Activated gamma-delta T cell (primary cell): ENCODE measurements at regions not wholly inside any gene's neighbourhood (a gene's known extent, or its start where the extent isn't known, plus 50 kb on each side); places are given as distances from the start of the nearest gene placed in this dataset.
"Not testable (repeated sequence)": the region's sequence is repeated elsewhere in the genome, so short reads cannot be mapped to it uniquely, and the experiment has no call there.

Experiments used
- DNase-seq: peaks from one replicate; lab custom pipeline; 2025; lab: John Stamatoyannopoulos, UW

DNA sequence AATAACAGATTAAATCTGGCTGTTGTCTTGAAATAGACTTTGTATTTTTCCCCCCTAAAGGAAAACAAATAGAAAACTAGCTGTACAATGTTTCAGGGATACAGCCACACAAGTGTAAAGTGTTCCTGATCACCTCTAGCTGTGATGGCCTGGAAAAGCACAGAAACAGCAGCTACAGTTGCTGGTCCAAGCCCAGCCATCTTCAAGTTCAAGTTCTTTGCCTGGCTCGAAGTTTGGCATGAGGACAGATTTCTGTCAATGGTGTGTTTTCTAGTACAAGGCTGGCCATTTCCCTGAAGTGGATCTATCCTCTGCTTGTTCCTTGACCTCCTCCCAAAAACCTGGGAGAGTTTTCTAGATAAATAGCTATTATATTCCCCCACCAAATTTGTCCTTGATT, 272.2 kb upstream of the ADRA1B start:
- DNase-seq, result no peak

DNA sequence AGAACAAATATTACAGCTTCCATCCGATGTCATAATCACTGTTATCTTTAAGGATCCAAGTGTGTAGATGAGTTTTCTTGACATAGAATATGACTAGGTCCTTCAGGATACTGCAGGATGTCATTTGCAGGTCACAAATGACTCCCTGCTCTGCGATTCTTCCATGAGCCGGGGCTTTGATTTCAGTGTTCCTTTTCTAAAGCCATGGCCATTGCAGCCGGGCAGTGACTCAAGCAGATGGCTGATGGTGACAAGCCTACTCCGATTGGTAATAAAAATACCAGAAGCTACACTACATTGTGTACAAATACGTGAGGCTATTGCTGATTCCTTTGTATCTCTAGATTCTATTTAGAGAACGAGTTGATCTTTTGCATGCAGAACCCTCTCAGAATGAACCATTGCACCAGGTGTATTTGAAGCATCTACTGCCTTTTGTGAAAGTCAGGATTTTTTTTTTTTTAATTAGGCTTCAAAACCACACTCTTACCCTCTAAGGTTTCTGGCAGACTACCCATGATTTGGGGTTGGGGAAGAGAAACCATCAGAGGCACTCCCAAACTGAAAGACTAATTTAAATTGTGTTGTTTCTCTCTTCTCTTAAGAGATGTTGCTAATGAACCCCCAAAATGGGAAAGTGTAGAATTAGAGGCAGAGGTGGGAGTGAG, 271.0 kb upstream of the ADRA1B start:
- no peak for DNase-seq

DNA sequence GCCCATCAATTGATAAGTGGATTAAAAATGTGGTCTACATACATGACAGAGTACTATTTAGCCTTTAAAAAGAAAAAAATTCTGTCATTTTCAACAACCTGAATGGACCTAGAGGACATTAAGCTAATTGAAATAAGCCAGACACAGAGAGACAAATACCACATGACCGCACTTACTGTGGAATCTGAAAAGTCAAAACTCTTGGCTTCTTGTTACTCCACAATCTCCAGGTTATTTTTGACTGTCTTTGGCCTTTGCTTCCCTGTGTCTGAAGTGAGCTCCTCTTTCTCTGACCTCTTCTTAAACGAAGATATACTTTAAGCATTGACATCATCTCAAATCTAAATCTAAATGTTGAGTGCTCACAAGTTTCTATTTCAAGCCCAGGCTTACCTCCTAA, 265.5 kb upstream of the ADRA1B start:
- DNase-seq, result no peak

DNA sequence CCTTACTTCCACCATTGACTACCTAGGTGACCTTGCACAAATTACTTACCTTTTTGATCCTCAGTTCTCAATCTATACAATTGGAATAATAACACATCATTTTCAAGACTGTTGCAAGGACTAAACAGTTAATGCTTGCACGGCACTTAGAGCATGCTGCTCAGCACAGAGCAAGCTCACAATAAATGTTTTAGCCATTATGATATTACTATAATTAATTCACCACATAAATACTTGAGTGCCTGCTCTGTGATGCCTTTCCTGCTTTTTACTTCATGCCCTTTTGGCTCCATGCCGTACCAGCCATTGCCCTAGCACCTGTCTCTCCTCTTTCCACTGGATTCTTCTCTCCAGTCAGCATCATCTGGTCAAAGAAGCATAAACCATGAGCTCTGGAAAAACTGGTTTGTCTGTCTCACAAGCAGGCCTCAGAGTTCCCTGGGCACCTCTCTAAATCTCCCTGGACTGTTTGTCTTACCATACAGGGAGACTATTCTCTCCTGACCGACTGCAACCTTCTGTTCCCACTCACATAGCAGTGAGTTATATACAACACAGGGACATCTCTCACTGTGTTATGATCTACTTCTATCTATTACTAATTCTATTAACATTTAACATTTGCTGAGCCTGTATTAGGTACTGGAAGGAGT, 260.4 kb upstream of the ADRA1B start:
- no peak for DNase-seq

DNA sequence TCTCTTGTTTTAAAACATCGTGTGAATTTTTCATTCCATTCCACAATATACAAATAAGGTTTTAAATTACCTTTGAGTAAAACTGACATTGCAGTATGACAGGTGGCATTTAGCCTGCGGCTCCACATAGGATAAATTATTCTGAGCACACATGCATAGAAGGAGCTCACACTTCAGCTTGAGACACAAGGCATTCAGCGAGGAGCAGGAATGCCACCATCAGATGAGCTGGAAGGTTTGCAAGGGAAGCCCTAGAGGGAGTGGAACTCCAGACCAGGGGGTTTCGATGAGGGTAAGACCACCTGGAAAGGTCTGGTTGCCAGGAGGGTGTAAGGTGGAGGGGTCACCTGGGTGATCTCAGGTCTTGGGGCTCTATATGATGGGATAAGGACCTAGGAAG, 259.0 kb upstream of the ADRA1B start:
- DNase-seq, result no peak

DNA sequence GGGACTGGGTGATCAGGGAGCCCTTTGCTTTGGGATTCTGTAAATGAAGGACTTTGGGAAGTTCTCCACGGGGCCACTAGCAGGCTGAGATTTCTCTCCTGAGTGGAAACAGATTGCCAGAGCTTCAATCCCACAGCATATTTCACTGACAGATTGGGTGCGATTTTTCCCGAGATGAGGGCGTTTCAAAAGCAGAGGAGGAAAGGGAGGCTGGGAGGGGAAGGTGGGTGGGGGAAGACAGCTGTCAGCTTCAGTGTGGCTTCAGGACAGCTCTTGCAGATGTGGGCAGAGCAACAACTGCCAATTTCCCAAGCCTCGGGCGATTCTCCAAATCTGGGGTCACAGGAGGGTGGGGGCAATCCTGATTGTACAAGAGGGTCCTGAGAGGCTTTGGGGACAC, 258.5 kb upstream of the ADRA1B start:
- no peak for DNase-seq

DNA sequence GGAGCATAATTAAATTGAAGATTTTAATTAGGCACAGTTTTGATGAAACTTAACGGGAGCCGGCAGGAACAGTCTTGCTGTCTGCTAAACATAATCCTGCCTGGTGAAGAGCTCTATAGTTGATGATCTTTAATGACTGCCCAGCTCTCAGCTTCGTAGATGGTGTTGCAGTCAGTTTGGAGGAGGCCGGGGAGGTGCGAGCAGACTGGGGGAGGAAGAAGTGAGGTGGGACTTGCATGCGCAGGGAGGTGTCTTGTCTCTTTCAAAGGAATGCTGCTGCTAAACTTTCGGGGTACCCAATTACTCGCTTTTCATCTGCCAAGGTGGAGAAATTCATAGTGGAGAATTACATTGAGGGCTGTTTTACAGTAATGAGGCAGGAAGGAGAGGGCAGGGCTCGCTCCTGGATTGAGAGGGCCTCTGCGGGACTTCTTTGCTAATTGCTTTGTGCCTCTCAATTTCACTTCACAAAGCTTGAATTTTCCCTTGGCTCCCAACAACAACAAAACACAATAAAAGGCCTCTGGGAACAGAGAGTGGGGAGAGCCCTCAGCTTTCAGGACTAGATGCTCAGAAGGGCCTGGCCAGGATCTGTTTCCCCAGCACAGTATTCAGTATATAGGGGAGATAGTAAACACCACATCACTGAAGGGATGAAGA, 257.9 kb upstream of the ADRA1B start:
- no peak for DNase-seq

DNA sequence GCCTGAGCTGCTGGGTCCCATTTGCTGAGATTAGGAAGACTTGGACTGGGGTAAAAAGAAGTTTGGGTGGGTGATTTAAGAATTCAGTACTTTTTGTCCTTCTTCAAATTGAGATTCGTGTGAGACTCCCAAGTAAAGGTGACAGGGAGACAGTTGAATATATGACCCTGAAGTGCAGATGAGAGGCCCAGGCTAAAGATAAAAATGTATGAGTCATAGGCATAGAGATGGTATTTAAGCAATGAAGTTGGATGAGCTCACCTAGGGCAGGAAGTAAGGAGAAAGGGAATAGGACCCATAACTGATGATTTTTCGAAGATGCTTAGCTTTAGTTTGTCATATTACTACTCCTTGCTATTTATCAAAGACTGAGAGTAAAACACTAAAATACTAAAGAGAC, 255.9 kb upstream of the ADRA1B start:
- DNase-seq, result no peak

DNA sequence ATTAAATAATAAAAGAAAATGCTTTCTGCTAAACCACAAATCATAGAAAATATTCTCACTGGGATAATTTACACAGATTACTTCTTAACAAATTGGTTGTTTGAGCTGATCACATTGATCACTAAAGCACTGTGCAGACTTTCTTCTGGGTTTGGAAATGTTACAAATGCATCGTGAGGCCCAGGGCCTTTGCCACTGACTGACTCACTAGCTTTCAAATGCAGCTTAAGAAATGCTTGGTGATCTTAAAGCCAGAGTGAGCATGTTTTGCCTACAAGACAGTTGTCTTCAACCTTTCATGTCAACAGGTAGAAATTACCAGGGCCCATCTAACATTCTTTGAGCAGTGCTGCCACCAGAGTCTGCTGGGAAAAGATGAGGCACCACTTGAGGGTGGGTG, 252.3 kb upstream of the ADRA1B start:
- no peak for DNase-seq

DNA sequence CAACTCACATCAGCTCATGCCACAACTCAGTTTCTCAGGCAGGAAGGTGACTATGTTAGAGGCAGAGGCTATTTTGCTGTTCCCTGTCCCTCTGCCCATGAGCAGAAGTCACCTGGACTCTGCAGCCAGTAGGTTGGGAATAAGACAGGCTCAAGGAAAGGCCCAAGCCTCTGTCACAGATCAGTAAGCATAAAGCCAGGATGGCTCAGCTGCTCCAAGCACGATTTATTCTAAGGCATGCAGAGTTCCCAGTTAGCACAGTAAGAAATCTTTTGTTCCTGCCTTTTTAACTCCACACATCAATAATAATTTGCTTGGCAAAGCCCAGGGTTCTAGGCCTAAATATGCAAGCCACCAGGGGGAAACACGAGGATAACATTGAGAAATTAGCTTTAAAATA, 249.0 kb upstream of the ADRA1B start:
- no peak for DNase-seq

DNA sequence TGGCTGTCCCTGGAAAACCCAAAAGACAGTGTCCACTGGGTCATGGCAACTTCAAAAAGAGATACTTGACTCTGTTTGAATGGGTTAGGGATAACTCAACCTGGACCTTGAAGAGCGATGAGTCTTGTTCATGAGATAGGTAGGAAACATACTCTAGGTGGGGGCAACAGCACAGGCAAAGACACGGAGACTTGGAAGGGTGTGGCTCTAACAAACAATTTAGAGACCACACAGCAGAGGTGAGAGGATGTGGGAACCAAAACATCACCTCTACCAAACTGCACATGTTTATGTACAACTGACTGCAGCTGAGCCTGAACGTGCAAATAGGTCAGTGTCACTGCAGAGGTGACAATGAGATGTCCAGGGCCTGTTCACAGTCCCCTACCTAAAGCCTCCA, 247.7 kb upstream of the ADRA1B start:
- DNase-seq, result no peak

DNA sequence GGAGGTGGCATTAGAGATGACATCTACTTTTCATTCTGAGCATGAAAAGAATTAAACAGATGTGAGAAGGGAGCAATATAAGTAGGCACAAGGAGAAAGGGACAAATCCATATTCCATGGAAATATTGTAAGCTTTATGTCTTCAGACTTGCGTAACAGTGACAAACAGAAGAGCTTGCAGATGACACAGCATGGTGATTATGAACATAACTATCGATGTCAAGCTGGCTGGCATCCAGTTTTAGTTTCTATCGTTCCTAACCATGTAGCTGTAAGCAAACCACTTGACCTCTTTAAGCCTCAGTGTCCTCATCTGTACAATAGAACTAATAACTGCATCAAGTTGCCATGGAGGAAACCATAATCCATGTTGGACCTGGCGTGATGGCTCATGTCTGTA, 246.7 kb upstream of the ADRA1B start:
- DNase-seq, result no peak

DNA sequence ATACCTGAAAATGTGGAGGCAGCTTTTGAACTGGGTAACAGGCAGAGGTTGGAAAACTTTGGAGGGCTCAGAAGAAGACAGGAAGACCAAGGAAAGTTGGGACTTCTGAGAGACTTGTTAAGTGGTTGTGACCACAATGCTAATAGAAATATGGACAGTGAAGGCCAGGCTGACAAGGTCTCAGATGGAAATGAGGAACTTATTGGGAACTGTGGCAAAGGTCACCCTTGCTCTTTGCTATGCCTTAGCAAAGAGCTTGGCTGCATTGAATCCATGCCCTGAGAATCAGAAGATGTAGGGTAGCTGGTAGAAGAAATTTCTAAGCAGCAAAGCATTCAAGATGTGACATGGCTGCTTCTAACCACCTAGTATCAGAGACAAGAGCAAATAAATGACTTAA, 244.4 kb upstream of the ADRA1B start:
- no peak for DNase-seq

DNA sequence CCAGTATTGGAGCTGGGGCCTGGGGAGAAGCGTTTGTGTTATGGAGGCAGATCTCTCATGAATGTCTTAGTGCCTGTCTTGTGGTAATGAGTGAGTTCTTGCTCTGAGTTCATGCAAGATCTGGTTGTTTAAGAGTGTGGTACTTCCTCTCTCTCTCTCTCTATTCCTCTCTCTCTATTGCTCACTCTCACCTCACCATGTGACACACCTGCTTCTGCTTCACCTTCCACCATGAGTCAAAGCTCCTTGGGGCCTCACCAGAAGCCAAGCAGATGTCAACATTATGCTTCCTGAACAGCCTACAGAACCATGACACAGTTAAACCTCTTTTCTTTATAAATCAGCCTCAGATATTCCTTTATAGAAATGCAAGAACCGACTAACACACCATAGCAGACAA, 242.7 kb upstream of the ADRA1B start:
- DNase-seq, result no peak

DNA sequence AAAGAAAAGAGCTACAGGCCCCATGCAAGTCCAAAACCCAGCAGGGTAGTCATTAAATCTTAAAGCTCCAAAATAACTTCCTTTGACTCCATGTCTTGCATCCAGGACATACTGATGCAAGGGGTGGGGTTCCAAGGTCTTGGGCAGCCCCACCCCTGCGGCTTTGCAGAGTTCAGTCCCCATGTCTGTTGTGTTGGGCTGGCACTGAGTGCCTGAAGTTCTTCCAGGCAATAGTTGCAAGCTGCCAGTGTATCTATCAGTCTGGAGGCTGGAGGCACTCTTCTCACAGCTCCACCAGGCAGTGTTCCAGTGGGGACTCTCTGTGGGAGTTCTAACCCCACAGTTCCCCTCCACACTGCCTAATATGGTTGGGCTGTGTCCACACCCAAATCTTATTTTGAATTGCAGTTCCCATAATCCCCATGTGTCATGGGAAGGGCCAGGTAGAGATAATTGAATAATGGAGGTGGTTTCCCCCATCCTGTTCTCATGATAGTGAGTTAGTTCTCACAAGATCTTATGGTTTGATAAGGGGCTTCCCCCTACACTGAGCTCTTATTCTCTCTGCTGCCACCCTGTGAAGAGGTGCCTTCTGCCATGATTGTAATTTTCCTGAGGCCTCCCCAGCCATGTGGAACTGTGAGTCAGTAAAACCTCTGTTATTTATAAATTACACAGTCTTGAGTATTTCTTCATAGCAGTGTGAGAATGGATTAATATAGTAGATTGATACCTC, 237.5 kb upstream of the ADRA1B start:
- DNase-seq, result no peak

DNA sequence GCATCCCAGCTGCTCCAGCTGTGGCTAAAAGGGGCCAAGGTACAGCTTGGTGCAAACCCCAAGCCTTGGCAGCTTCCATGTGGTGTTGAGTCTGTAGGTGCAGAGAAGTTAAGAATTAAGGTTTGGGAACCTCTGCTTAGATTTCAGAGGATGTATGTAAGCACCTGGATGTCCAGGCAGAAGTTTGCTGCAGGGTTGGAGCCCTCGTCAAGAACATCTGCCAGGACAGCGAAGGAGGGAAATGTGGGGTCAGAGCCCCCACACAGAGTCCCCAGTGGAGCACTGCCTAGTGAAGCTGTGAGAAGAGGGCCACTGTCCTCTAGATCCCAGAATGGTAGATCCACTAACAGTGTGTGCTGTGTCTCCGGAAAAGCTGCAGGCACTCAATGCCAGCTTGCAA, 236.2 kb upstream of the ADRA1B start:
- no peak for DNase-seq

DNA sequence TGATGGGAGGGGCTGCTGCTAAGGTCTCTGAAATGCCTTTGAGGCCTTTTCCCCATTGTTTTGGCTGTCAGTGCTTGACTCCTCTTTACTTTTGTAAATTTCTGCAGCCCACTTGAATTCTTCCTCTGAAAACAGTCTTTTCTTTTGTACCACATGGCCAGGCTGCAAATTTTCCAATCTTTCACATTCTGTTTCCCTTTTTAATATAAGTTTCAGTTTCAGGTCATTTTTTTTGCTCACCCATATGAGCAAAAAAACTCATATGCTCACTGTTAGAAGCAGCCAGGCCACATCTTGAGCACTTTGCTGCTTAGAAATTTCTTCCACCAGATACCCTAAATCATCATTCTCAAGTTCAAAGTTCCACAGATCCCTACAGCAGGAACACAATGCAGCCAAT, 234.6 kb upstream of the ADRA1B start:
- no peak for DNase-seq

DNA sequence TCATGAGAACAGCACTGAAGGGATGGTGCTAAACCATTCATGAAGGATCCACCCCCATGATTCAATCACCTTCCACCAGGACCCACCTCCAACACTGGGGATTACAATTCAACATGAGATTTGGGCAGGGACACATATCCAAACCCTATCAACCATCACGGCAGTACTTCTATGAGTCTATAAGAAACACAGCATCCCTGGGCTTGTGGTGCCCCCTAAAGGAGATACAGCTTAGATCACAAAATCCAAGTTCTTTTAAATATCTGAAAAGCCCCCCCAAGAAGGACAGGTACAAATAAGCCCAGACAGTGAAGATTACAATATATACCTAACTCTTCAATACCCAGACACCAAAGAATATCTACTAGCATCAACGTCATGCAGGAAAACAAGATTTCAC, 233.7 kb upstream of the ADRA1B start:
- no peak for DNase-seq

DNA sequence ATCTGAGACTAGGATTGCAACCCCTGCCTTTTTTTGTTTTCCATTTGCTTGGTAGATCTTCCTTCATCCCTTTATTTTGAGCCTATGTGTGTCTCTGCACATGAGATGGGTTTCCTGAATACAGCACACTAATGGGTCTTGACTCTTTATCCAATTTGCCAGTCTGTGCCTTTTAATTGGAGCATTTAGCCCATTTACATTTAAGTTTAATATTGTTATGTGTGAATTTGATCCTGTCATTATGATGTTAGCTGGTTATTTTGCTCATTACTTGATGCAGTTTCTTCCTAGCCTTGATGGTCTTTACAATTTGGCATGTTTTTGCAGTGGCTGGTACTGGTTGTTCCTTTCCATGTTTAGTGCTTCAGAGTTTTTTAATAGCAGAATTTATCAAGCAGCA, 228.4 kb upstream of the ADRA1B start:
- DNase-seq, result not testable (repeated sequence)

DNA sequence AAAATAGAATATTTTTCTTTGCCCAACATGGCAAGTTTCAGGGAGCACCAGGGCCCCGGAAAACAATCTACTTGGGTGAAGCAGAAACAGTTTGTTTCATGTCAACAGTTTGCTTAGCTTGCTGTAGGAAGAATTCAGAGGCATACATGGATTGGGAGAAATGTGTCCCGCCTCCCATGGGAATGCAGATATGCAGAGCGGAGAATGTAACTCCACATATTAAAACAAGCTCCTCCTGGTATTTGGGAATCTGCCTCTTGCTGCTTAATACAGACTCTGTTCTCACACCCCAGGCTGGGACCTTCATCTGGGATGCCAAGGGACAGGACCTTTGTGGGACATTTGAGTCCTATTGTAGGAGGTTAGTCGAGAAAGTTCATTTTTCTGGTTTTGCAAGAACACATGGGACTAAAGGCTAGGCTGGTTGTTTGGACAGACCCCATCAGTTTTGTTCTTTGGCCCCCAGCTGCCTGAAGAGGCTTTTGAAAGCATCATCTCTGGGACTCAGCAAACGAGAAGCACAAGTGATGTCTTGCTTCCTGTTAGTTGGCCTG, 220.5 kb upstream of the ADRA1B start:
- DNase-seq, result no peak

DNA sequence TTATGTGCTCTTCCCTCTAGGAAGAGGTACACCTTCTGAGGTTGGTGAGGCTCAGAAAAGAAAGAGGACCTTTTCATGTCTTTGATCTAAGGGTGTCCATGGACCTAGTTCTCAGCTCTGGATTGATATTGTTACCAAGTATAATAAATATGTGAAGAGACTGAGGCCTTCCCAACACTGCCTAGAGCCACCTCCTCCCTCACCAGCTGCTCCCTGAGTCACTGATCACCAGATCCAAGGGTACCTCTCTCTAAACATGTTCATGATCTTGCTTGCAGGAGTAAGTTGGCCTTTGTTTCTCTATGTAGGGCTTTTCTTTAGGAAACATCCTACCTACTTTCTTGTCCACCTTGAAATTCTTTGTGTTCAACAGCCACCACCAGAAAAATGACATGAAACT, 218.8 kb upstream of the ADRA1B start:
- DNase-seq, result no peak

DNA sequence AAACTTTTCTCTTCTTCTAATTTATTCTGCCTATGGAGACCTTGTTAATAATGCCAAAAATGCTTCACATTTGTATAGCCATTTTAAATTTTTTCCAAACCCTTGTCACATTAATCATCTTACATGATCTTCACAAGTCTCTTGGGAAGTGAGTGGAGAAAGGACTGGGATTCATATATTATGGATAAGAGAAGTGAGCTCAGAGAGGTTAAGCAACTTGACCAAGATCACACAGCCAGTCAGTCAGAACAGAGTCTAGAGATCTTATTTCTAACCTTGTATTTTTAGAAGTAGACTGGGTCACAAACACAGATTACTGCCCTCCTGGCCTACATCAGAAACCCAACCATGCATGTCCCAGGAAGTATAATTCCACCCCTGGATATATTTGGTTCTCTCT, 218.0 kb upstream of the ADRA1B start:
- no peak for DNase-seq

DNA sequence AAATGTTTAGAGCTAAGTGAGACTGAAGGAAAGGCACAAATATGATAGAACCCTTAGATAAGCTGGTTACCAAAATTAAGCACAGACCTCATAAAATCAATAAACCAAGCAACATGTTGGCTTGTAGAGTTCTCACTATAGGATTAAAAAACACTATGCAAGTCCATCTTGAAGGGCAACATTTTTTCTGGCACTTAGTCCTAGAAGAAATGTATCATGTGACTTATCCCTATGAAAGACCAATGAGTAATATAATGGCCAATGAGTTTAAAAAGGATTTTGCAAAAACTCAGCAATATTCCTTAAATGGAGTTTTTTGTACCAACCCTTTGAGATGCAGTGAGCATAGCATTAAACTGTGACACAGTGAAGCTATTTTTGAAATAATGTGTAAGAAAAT, 216.3 kb upstream of the ADRA1B start:
- no peak for DNase-seq
